Naive thymus-derived CD8-positive, alpha-beta T cell (primary cell): ENCODE measurements at regions not wholly inside any gene's neighbourhood (a gene's known extent, or its start where the extent isn't known, plus 50 kb on each side); places are given as distances from the start of the nearest gene placed in this dataset.
A peak's percentile ranks its signal among the peaks of the same experiment; 100 is the strongest.

Experiments used
- ATAC-seq, 2 donors: fragments of 150-1000 bp; cut with Tn5 transposase in 1 of 2; sonication (Bioruptor Pico), chemical (Tn5 transposase) in 1 of 2; 1 replicate in 1 of 2; 2 replicates in 1 of 2; pipeline ENCODE4 v1.10.0; 2021; ENCODE audit warnings: mild to moderate bottlenecking in 2 of 2, moderate library complexity in 2 of 2
- POLR2A ChIA-PET: fragments of 350-600 bp; sonication (Branson Sonifier 250); formaldehyde crosslinking; loops from one replicate; lab custom pipeline; 2021; ENCODE audit warnings: antibody characterized with exemption; lab: Charles Lee
- DNase-seq, 10 donors: peaks; one replicate each; pipeline versions ENCODE4 v3.0.0 to v3.0.0-alpha.2; 2020 to 2022
- H3K27ac Mint-ChIP-seq, 10 donors: one replicate each; pipeline ENCODE4 v1.8.0; 2020 to 2022; ENCODE audit warnings: mild to moderate bottlenecking in 10 of 10, mixed read lengths in 10 of 10, moderate library complexity in 4 of 10, inconsistent platforms in 1 of 10
- H3K27me3 Mint-ChIP-seq, 5 donors: one replicate each; pipeline ENCODE4 v1.8.0; 2021 to 2022; ENCODE audit warnings: mixed read lengths in 5 of 5
- H3K36me3 Mint-ChIP-seq, 3 donors: one replicate each; pipeline ENCODE4 v1.8.0; 2020 to 2022; ENCODE audit warnings: mixed read lengths in 3 of 3, mild to moderate bottlenecking in 2 of 3, inconsistent platforms in 1 of 3
- H3K4me1 Mint-ChIP-seq, 4 donors: one replicate each; pipeline ENCODE4 v1.8.0; 2021 to 2022; ENCODE audit warnings: mixed read lengths in 4 of 4
- H3K4me3 Mint-ChIP-seq, 10 donors: one replicate each; pipeline ENCODE4 v1.8.0; 2020 to 2022; ENCODE audit warnings: mild to moderate bottlenecking in 10 of 10, mixed read lengths in 10 of 10, moderate library complexity in 6 of 10, inconsistent platforms in 1 of 10
- H3K9me3 Mint-ChIP-seq, 9 donors: one replicate each; pipeline ENCODE4 v1.8.0; 2020 to 2022; ENCODE audit warnings: mixed read lengths in 9 of 9, mild to moderate bottlenecking in 3 of 9, inconsistent platforms in 1 of 9, moderate library complexity in 1 of 9

DNA sequence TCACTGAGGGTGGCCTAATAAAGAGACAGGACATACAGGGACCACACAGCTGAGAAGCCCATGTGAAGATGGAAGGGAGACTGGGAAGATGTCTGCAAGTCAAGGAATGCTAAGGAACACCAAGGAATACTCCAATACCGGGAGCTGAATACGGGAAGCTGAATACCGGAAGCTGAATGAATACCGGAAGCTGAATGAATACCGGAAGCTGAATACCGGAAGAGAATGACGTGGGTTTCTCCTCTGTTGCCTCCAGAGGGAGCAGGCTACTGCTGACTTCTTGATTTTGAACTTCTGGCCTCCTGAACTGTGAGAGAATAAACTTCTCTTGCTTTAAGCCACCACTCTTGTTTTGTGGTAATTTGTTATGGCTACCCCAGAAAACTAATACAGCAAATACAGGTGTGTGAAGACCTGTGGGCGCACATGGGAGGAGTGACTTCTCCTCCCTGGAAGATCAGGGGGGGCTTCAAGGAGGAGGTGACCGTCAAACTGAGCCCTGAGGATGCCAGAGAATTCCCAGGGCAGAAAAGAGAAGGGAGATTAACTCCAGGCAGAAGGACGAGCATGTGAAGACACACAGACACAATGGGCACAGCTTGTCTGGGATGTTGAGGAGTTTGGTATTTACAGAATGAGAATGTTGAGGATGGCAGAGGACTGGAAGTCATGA is 259.9 kb downstream of the IRF8 start:
- H3K4me3 Mint-ChIP-seq = peak overlapping the region in 4 of 10 donors; percentile 9 to 45 (median 34)
- H3K36me3 Mint-ChIP-seq = peaks cover 0 to 7% (median 4%) of the 10 kb centered on the region in 3 donors
- ATAC-seq = no peak
- H3K27me3 Mint-ChIP-seq = peaks cover 7 to 28% (median 12%) of the 10 kb centered on the region in 5 donors
- peaks cover 0 to 16% (median 4%) of the 10 kb centered on the region in 9 donors for H3K9me3 Mint-ChIP-seq
- no peak for DNase-seq
- POLR2A ChIA-PET = no interaction called here
- peaks cover 5 to 10% (median 7%) of the 10 kb centered on the region in 4 donors for H3K4me1 Mint-ChIP-seq
- peak overlapping the region in 1 of 10 donors; percentile 47 for H3K27ac Mint-ChIP-seq

DNA sequence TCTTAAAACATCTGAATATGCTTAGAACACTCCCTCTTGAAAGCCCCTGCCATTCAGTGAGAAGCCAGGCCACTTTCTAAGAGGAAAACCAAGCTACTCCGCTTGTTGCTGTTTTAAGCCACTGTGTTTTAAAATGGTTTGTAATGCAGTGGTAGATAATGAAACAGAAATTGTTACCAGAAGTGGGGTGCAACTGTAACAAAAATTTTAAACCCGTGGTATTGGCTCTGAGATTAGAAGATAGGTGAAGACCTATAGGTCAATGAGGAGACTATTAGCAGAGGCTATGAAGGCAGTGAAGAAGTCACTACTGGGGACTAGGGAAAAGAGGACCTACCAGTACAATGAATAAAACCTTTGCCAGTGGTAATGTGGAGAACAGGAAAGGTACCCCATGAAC is 266.5 kb downstream of the IRF8 start:
- H3K9me3 Mint-ChIP-seq = peaks cover 7 to 35% (median 23%) of the 10 kb centered on the region in 9 donors
- no peak for DNase-seq
- ATAC-seq = no peak
- H3K4me1 Mint-ChIP-seq = no peaks in the 10 kb centered on the region
- no peak overlapping the region for H3K27ac Mint-ChIP-seq
- H3K27me3 Mint-ChIP-seq = peaks cover 6 to 33% (median 24%) of the 10 kb centered on the region in 5 donors
- POLR2A ChIA-PET = no interaction called here
- peaks cover 0 to 23% (median 0%) of the 10 kb centered on the region in 3 donors for H3K36me3 Mint-ChIP-seq
- no peak overlapping the region for H3K4me3 Mint-ChIP-seq

DNA sequence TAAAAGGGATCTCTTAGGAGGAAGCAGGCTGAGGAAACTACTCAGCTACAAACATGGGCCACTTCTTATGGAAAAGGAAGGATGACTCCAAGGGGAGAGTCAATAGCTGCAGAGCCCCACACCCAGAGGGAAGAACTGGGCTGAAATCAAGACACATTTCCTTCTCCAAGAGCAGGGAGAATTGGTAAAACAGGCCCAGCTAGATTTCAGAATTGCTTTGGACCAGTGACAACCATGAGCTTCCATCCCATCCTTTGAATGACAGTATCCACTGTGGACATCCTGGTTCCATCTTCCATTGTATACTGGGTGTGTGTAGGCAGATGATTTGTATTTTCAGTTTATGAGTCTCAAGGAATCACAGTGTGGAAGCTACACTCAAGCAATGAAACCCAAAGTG is 267.5 kb downstream of the IRF8 start:
- peaks cover 0 to 23% (median 0%) of the 10 kb centered on the region in 3 donors for H3K36me3 Mint-ChIP-seq
- ATAC-seq (no peak), DNase-seq (no peak)
- peaks cover 6 to 35% (median 21%) of the 10 kb centered on the region in 9 donors for H3K9me3 Mint-ChIP-seq
- no peaks in the 10 kb centered on the region for H3K4me1 Mint-ChIP-seq
- H3K27me3 Mint-ChIP-seq = peaks cover 6 to 42% (median 28%) of the 10 kb centered on the region in 5 donors
- H3K4me3 Mint-ChIP-seq = no peak overlapping the region
- H3K27ac Mint-ChIP-seq = no peak overlapping the region
- POLR2A ChIA-PET = no interaction called here

DNA sequence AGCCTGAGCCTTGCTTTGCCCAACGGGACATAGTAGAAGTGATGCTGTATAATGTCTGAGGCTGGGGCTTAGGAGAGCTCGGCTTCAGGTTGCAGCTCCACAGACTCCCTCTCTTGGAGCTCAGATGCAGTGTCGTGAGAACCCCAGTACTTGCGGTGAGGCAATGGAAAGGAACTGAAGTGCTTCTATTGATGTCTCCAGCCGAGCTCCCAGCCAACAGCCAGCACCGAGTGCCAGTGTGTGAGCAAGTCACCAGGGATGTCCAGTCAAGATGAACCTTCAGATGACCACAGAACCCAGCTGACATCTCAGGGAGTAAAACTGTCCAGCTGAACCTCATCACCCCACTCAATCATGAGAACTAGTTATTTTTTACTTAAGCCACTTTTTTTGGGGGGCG is 268.1 kb downstream of the IRF8 start:
- peaks cover 0 to 23% (median 0%) of the 10 kb centered on the region in 3 donors for H3K36me3 Mint-ChIP-seq
- peaks cover 6 to 45% (median 28%) of the 10 kb centered on the region in 5 donors for H3K27me3 Mint-ChIP-seq
- POLR2A ChIA-PET = no interaction called here
- no peak overlapping the region for H3K27ac Mint-ChIP-seq
- no peak overlapping the region for H3K4me3 Mint-ChIP-seq
- no peak for DNase-seq
- H3K4me1 Mint-ChIP-seq = no peaks in the 10 kb centered on the region
- peaks cover 6 to 35% (median 21%) of the 10 kb centered on the region in 9 donors for H3K9me3 Mint-ChIP-seq
- ATAC-seq = no peak

DNA sequence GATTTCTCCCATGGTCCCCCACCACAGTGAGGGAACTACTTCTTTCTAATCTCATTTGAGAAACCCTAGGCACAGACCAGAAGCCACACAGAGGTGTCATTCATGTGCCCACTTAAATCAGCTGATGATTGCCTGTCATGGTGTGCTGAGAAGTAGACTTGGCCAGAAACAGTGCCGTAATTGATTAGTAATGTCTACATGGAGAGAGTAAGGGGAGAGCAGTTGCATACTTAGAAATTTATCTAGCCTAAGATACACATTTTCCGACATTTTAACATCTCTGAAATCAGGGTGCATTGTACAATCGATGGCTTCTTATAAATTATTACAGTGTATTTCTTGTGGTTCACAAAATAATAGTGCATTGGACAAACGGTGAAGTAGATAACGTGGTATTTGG is 271.8 kb downstream of the IRF8 start:
- H3K27me3 Mint-ChIP-seq = peaks cover 23 to 49% (median 33%) of the 10 kb centered on the region in 5 donors
- POLR2A ChIA-PET = no interaction called here

DNA sequence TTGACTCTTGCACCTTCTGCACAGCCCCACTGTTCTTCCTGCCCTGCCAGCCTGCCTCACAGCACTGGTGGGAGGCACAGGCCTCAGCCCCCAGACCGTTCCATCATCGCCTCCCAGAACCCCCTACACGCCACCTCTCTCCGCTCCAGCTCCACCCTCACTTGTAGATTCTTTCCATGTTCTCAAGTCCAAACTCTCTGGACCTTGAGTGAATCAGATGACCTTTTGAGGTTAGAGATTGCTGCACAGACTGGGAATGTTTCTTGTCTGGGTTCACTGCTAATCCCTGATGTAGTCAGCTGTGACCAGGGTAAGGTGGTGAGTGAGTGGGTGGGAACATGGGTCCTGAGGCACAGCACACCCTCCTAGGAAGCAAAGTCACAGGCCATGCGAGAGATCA is 272.4 kb downstream of the IRF8 start:
- peaks cover 0 to 6% (median 4%) of the 10 kb centered on the region in 3 donors for H3K36me3 Mint-ChIP-seq
- H3K9me3 Mint-ChIP-seq = peaks cover 0 to 14% (median 4%) of the 10 kb centered on the region in 9 donors
- H3K27me3 Mint-ChIP-seq = peaks cover 22 to 44% (median 37%) of the 10 kb centered on the region in 5 donors
- H3K27ac Mint-ChIP-seq = no peak overlapping the region
- DNase-seq (no peak), ATAC-seq (no peak)
- POLR2A ChIA-PET = no interaction called here
- H3K4me3 Mint-ChIP-seq = no peak overlapping the region
- no peaks in the 10 kb centered on the region for H3K4me1 Mint-ChIP-seq

More for the DNA sequence above, 271.8 kb downstream of the IRF8 start:
- Mint-ChIP-seq H3K9me3 (peaks cover 3 to 20% (median 10%) of the 10 kb centered on the region in 9 donors), H3K4me1 (no peaks in the 10 kb centered on the region), H3K36me3 (peaks cover 0 to 12% (median 0%) of the 10 kb centered on the region in 3 donors), H3K4me3 (no peak overlapping the region), H3K27ac (no peak overlapping the region)
- ATAC-seq (no peak), DNase-seq (no peak)

DNA sequence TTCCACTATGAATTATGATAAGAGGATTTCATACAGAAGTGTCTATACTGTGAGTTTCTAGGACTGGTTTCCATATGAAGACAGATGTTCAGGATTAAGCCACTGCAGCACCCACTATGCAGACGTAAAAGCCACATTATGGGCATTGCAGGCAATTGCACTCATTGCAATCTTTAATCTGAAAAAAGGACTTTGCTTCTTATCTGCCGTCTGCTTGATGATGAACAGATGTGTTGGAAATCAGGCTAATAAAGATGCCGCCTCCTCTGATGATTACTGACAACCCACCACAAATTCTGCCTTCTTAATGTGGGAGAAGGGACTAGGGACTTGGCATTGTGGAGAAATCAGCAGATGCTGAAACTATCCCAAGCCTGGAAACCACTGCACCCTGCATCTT is 276.9 kb downstream of the IRF8 start:
- peaks cover 0 to 4% (median 0%) of the 10 kb centered on the region in 3 donors for H3K36me3 Mint-ChIP-seq
- peaks cover 0 to 6% (median 0%) of the 10 kb centered on the region in 9 donors for H3K9me3 Mint-ChIP-seq
- DNase-seq (no peak), ATAC-seq (no peak)
- POLR2A ChIA-PET = no interaction called here
- H3K4me3 Mint-ChIP-seq = no peak overlapping the region
- no peak overlapping the region for H3K27ac Mint-ChIP-seq
- no peaks in the 10 kb centered on the region for H3K4me1 Mint-ChIP-seq
- peaks cover 16 to 35% (median 29%) of the 10 kb centered on the region in 5 donors for H3K27me3 Mint-ChIP-seq

DNA sequence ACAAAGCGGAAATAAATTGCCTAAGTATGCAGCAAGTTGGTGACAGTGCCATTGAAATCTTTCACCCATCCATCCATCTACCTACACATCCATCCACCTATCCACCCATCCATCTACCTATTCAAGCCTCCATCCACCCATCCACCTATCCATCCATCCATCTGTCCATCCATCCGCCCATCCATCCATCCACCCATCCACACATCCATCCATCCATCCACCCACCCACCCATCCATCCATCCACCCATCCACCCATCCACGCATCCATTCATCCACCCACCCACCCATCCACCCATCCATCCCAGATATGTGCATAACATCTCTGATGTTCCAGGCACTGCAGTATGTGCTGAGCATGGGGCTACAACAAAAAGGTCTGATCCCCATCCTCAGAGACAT is 277.5 kb downstream of the IRF8 start:
- Mint-ChIP-seq H3K4me1 (no peaks in the 10 kb centered on the region), H3K27me3 (peaks cover 12 to 31% (median 27%) of the 10 kb centered on the region in 5 donors), H3K36me3 (peaks cover 0 to 4% (median 0%) of the 10 kb centered on the region in 3 donors), H3K4me3 (no peak overlapping the region), H3K27ac (no peak overlapping the region), H3K9me3 (peaks cover 0 to 6% (median 0%) of the 10 kb centered on the region in 9 donors)
- POLR2A ChIA-PET = no interaction called here
- no peak for ATAC-seq
- no peak for DNase-seq

DNA sequence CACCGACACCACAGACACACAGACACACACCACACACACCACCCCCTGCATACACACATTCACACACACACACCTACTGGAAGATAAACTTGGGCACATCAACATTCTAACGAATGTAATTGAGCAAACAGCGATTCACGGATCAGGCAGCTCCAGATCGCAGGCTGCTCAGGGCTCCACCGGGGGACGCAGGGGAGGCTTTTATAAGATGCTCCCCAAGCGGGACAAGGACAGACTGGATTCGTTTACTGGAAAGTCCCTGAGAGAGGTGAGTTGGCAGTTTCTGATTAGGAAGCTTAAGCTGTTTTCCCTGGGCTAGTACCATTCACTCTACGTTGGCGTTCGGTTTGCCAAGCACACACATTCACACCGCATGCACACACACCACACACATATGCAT is 281.3 kb downstream of the IRF8 start:
- no peak for DNase-seq
- H3K9me3 Mint-ChIP-seq = peaks cover 0 to 6% (median 0%) of the 10 kb centered on the region in 9 donors
- POLR2A ChIA-PET = no interaction called here
- no peak for ATAC-seq
- H3K27ac Mint-ChIP-seq = no peak overlapping the region
- peaks cover 0 to 15% (median 9%) of the 10 kb centered on the region in 5 donors for H3K27me3 Mint-ChIP-seq
- no peak overlapping the region for H3K4me3 Mint-ChIP-seq
- H3K36me3 Mint-ChIP-seq = peaks cover 0 to 4% (median 0%) of the 10 kb centered on the region in 3 donors
- no peaks in the 10 kb centered on the region for H3K4me1 Mint-ChIP-seq

DNA sequence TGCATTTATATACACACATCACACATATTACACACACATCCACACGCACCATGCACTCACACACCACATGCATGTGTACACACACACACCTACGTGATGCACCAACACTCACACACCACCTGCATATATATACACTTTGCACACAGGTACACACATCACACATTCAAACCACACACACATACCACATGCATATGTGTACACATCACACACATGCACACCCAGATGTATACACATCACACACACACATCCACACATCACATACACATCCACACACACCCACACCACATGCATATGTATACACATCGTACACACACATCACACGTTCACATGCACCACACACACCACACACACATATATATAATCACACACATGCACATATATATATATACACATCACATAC is 281.8 kb downstream of the IRF8 start:
- ATAC-seq (no peak), DNase-seq (no peak)
- peaks cover 0 to 6% (median 0%) of the 10 kb centered on the region in 9 donors for H3K9me3 Mint-ChIP-seq
- POLR2A ChIA-PET = no interaction called here
- H3K36me3 Mint-ChIP-seq = peaks cover 0 to 4% (median 0%) of the 10 kb centered on the region in 3 donors
- H3K27ac Mint-ChIP-seq = no peak overlapping the region
- no peak overlapping the region for H3K4me3 Mint-ChIP-seq
- no peaks in the 10 kb centered on the region for H3K4me1 Mint-ChIP-seq
- H3K27me3 Mint-ChIP-seq = peaks cover 0 to 16% (median 7%) of the 10 kb centered on the region in 5 donors

DNA sequence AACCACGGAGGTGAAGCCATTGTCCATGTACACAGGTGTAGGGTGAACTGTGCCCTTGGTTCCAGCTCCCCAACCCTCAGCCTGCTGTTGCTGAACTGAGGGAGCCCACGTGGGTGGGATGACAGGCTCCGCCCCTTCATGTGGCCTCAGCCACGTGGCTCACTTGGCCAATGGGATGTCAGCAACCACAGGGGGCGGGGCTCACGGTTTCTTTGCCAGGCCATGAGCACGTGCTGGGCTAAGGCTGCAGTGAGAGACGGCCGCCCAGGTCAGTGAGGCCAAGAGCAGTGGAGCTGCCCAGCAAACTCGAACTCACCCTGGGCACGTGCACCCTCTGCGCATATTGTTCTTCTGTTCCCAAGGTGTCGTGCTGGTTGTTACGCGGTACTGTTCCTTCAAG is 282.6 kb downstream of the IRF8 start:
- ATAC-seq = no peak
- Mint-ChIP-seq H3K27me3 (peaks cover 0 to 14% (median 7%) of the 10 kb centered on the region in 5 donors), H3K36me3 (no peaks in the 10 kb centered on the region), H3K9me3 (peaks cover 0 to 6% (median 0%) of the 10 kb centered on the region in 9 donors), H3K4me3 (no peak overlapping the region), H3K4me1 (no peaks in the 10 kb centered on the region), H3K27ac (no peak overlapping the region)
- POLR2A ChIA-PET = no interaction called here
- DNase-seq = no peak

DNA sequence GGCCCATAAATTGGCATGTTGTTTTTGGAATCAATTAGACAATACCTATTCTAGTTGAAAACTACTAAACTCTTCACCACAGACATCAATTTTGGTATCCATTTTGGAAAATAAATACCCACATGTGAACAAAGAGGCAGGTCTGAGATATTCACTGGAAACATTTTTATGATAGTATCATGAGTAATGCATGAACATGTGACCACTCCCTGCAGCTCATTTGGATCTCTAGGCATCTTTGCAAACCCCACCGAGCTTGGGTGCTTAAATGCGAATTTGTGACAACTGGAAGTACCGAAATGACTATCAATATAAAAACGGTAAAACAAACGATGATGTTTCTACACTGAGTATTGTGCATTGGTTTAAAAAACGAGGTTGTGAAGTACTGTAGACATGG is 285.2 kb downstream of the IRF8 start:
- POLR2A ChIA-PET = no interaction called here
- ATAC-seq (no peak), DNase-seq (no peak)
- H3K36me3 Mint-ChIP-seq = no peaks in the 10 kb centered on the region
- peaks cover 0 to 2% (median 0%) of the 10 kb centered on the region in 9 donors for H3K9me3 Mint-ChIP-seq
- peaks cover 0 to 24% (median 6%) of the 10 kb centered on the region in 5 donors for H3K27me3 Mint-ChIP-seq
- no peaks in the 10 kb centered on the region for H3K4me1 Mint-ChIP-seq
- H3K4me3 Mint-ChIP-seq = no peak overlapping the region
- no peak overlapping the region for H3K27ac Mint-ChIP-seq

DNA sequence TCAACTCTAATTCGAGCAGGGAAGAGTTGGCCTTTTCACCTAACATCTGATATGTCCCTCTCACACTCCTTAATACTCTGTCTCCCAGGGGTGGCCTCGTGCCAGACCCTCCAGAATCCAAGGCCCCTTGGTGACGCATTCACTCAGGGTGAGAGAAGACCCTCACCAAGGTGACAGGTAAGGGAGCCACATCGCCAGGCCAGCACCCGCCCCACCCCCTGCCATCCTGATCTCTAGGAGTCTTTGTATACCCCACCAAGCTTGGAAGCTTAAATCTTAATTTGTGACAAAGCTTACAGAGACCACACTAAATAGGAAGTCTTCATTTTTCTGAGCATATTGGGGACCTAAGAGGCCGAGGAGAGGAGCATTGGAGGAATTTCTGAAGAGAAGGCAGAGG is 286.1 kb downstream of the IRF8 start:
- H3K27me3 Mint-ChIP-seq = peaks cover 0 to 24% (median 9%) of the 10 kb centered on the region in 5 donors
- DNase-seq = no peak
- H3K36me3 Mint-ChIP-seq = no peaks in the 10 kb centered on the region
- no peak overlapping the region for H3K27ac Mint-ChIP-seq
- H3K9me3 Mint-ChIP-seq = peaks cover 0 to 2% (median 0%) of the 10 kb centered on the region in 9 donors
- POLR2A ChIA-PET = no interaction called here
- no peak overlapping the region for H3K4me3 Mint-ChIP-seq
- no peaks in the 10 kb centered on the region for H3K4me1 Mint-ChIP-seq
- ATAC-seq = no peak
